ENCODE measurements at regions not wholly inside any gene's neighbourhood (a gene's known extent, or its start where the extent isn't known, plus 50 kb on each side); places are given as distances from the start of the nearest gene placed in this dataset.

DNA sequence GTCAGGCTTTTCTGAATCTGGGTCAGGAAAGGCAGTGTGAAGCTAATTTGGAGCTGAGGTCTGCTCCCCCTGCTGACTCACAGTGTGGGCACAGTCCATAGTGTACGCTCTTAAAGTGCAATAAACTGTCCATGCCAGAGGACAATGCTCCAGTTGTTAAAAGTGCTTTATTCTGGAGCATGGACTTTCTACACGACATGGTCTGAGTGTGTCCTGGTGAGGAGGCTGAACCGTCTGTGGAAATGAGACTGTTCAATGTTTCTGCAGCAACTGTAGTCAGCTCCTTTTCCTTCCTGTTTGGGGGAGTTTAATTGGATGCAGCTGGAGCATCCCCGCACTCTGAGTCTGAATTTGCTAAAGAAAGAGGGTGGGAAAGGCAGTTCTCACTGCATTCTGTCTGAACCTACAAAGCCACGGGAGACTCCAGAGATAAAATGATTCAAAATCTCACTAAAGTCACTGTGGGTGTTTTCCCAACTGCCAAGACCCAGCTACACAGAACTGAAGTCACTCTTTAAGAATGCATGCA, 110.2 kb upstream of the TRIB2 start:
- H3K36me3 ChIP-seq (replicated peaks; ENCODE audit: low read depth, low read length), result no peaks in the 10 kb centered on the region
- no peak overlapping the region for H3K27ac ChIP-seq (ENCODE audit: low read length)
- H3K9ac ChIP-seq (ENCODE audit: low read length), result no peak overlapping the region
- no peaks in the 10 kb centered on the region; the same call in 1 of the 2 replicates for H3K27me3 ChIP-seq (ENCODE audit: low read depth, low read length)
- no peak overlapping the region for H2AFZ ChIP-seq (ENCODE audit: low read depth, low read length)
- H3K4me3 ChIP-seq (ENCODE audit: low read length), result no peak overlapping the region
- no peak overlapping the region for H3K4me2 ChIP-seq (ENCODE audit: low read length)
- no peaks in the 10 kb centered on the region for H3K4me1 ChIP-seq (ENCODE audit: low read length)
- no peaks in the 10 kb centered on the region for H3K9me3 ChIP-seq (ENCODE audit: insufficient read depth, low read length)
- H4K20me1 ChIP-seq (ENCODE audit: insufficient read depth, low read length), result no peaks in the 10 kb centered on the region
- TF ChIP-seq, protein P1, sequence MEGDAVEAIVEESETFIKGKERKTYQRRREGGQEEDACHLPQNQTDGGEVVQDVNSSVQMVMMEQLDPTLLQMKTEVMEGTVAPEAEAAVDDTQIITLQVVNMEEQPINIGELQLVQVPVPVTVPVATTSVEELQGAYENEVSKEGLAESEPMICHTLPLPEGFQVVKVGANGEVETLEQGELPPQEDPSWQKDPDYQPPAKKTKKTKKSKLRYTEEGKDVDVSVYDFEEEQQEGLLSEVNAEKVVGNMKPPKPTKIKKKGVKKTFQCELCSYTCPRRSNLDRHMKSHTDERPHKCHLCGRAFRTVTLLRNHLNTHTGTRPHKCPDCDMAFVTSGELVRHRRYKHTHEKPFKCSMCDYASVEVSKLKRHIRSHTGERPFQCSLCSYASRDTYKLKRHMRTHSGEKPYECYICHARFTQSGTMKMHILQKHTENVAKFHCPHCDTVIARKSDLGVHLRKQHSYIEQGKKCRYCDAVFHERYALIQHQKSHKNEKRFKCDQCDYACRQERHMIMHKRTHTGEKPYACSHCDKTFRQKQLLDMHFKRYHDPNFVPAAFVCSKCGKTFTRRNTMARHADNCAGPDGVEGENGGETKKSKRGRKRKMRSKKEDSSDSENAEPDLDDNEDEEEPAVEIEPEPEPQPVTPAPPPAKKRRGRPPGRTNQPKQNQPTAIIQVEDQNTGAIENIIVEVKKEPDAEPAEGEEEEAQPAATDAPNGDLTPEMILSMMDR (IDR thresholded peaks at IDR 0.05; ENCODE audit: low read depth, low read length), result no peak
- no peak for TF ChIP-seq EZH2phosphoT487 (IDR thresholded peaks at IDR 0.05; ENCODE audit: low read depth)
- H3K79me2 ChIP-seq (ENCODE audit: low read length), result no peaks in the 10 kb centered on the region

DNA sequence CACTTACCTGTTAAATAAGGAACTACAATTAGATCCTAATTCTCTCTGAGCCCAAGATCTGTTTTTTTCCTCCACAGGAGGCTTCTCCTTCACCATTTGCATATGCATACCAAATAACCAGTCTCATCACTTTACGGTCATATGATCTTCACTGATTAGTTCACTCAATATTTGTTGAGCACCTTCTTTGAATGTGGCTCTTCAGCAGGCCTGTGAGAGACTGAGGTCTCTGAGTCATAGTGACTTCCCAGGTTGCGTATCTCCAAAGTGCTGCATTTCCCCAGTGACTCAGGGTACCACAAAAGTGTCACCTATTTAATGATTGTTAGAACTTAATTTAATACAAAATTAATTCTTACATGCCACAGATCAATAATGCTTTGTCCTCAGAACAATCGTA, 108.8 kb upstream of the TRIB2 start:
- no peaks in the 10 kb centered on the region for H4K20me1 ChIP-seq (ENCODE audit: insufficient read depth, low read length)
- no peak overlapping the region for H3K27ac ChIP-seq (ENCODE audit: low read length)
- no peak overlapping the region for H3K4me3 ChIP-seq (ENCODE audit: low read length)
- no peaks in the 10 kb centered on the region for H3K79me2 ChIP-seq (ENCODE audit: low read length)
- no peak for TF ChIP-seq EZH2phosphoT487 (IDR thresholded peaks at IDR 0.05; ENCODE audit: low read depth)
- TF ChIP-seq, protein P1 (IDR thresholded peaks at IDR 0.05; ENCODE audit: low read depth, low read length), result no peak
- no peak overlapping the region for H3K4me2 ChIP-seq (ENCODE audit: low read length)
- H3K4me1 ChIP-seq (ENCODE audit: low read length), result peaks cover under 1% of the 10 kb centered on the region; the same call in 1 of the 2 replicates
- no peak overlapping the region for H2AFZ ChIP-seq (ENCODE audit: low read depth, low read length)
- H3K9me3 ChIP-seq (ENCODE audit: insufficient read depth, low read length), result no peaks in the 10 kb centered on the region
- H3K36me3 ChIP-seq (replicated peaks; ENCODE audit: low read depth, low read length), result no peaks in the 10 kb centered on the region
- no peaks in the 10 kb centered on the region; the same call in 1 of the 2 replicates for H3K27me3 ChIP-seq (ENCODE audit: low read depth, low read length)
- H3K9ac ChIP-seq (ENCODE audit: low read length), result no peak overlapping the region

DNA sequence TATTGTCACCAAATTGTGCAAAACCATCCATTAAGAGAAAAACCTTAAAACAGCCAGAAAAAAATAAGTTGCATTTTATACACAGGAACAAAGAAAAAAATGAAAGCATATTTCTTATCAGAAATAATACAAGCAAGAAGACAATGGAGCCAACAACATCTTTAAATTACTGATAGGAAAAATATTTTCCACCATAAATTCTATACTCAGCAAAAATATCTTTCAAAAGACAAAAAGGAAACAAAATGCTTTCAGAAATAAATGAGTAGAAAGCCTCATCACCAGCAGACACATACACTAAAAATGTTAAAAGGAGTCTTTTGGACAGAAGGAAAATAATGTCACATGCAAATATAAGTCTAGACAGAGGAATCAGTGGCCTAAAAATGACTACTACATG, 106.4 kb upstream of the TRIB2 start:
- no peaks in the 10 kb centered on the region; the same call in 1 of the 2 replicates for H3K27me3 ChIP-seq (ENCODE audit: low read depth, low read length)
- H3K9ac ChIP-seq (ENCODE audit: low read length), result no peak overlapping the region
- H4K20me1 ChIP-seq (ENCODE audit: insufficient read depth, low read length), result no peaks in the 10 kb centered on the region
- no peaks in the 10 kb centered on the region for H3K36me3 ChIP-seq (replicated peaks; ENCODE audit: low read depth, low read length)
- no peak for TF ChIP-seq EZH2phosphoT487 (IDR thresholded peaks at IDR 0.05; ENCODE audit: low read depth)
- TF ChIP-seq, protein P1 (IDR thresholded peaks at IDR 0.05; ENCODE audit: low read depth, low read length), result no peak
- no peak overlapping the region for H3K4me2 ChIP-seq (ENCODE audit: low read length)
- H3K4me1 ChIP-seq (ENCODE audit: low read length), result peaks cover 11% of the 10 kb centered on the region; the same call in 1 of the 2 replicates
- H3K4me3 ChIP-seq (ENCODE audit: low read length), result no peak overlapping the region
- no peak overlapping the region for H3K27ac ChIP-seq (ENCODE audit: low read length)
- H2AFZ ChIP-seq (ENCODE audit: low read depth, low read length), result no peak overlapping the region
- no peaks in the 10 kb centered on the region for H3K79me2 ChIP-seq (ENCODE audit: low read length)
- H3K9me3 ChIP-seq (ENCODE audit: insufficient read depth, low read length), result no peaks in the 10 kb centered on the region

DNA sequence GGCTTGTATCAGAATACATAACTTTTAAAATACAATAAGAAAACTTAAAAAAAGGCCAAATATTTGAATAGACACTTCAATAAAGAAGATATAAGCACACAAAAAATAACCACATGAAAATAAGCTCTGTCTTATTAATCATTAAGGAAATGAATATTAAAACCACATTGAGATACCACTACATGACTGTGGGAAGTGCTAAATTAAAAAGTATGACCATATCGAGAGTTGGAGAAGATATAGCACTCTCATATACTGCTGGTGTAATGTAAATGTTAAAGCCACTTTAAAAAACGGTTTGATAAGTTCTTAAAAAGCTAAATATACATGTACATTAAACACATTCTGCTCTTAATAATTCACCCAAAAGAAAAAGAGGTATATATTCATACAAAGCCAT, 104.6 kb upstream of the TRIB2 start:
- TF ChIP-seq, protein P1 (IDR thresholded peaks at IDR 0.05; ENCODE audit: low read depth, low read length), result no peak
- no peak for TF ChIP-seq EZH2phosphoT487 (IDR thresholded peaks at IDR 0.05; ENCODE audit: low read depth)
- Histone ChIP-seq H3K79me2 (ENCODE audit: low read length) (no peaks in the 10 kb centered on the region), H4K20me1 (ENCODE audit: insufficient read depth, low read length) (no peaks in the 10 kb centered on the region), H3K36me3 (replicated peaks; ENCODE audit: low read depth, low read length) (no peaks in the 10 kb centered on the region), H3K4me1 (ENCODE audit: low read length) (peaks cover 22% of the 10 kb centered on the region), H3K27ac (ENCODE audit: low read length) (no peak overlapping the region), H2AFZ (ENCODE audit: low read depth, low read length) (no peak overlapping the region), H3K4me2 (ENCODE audit: low read length) (no peak overlapping the region), H3K27me3 (ENCODE audit: low read depth, low read length) (no peaks in the 10 kb centered on the region), H3K9me3 (ENCODE audit: insufficient read depth, low read length) (no peaks in the 10 kb centered on the region), H3K4me3 (ENCODE audit: low read length) (no peak overlapping the region), H3K9ac (ENCODE audit: low read length) (no peak overlapping the region)
